NCI-H82 (cell line): ENCODE measurements at regions not wholly inside any gene's neighbourhood (a gene's known extent, or its start where the extent isn't known, plus 50 kb on each side); places are given as distances from the start of the nearest gene placed in this dataset.
"Not testable (repeated sequence)": the region's sequence is repeated elsewhere in the genome, so short reads cannot be mapped to it uniquely, and the experiment has no call there.

Source experiments
- DNase-seq: peaks from one replicate; lab custom pipeline; 2025; lab: John Stamatoyannopoulos, UW

- no peak for DNase-seq
These were observed 62.8 kb upstream of the EIF5 start for GRCh38 chr14:103271189-103271588.

GRCh38 chr14:103273145-103273744 is 60.8 kb upstream of the EIF5 start:
- no peak for DNase-seq

- no peak for DNase-seq
These were observed 60.1 kb upstream of the EIF5 start for GRCh38 chr14:103273745-103274615.

- no peak for DNase-seq
These were observed 59.0 kb upstream of the EIF5 start for GRCh38 chr14:103275000-103275399.

- no peak for DNase-seq
These were observed 56.1 kb upstream of the EIF5 start for GRCh38 chr14:103277931-103278330.

- DNase-seq: no peak
These were observed 54.7 kb upstream of the EIF5 start for GRCh38 chr14:103279142-103280025.

- DNase-seq: no peak
These were observed 53.6 kb upstream of the EIF5 start for GRCh38 chr14:103280278-103280928.

GRCh38 chr14:103281496-103282231 is 52.4 kb upstream of the EIF5 start:
- DNase-seq: peak; percentile 90

GRCh38 chr14:103282309-103282708 is 51.7 kb upstream of the EIF5 start:
- not testable (repeated sequence) for DNase-seq

GRCh38 chr14:103282932-103283331 is 51.1 kb upstream of the EIF5 start:
- DNase-seq: no peak

- DNase-seq: no peak
These were observed 50.1 kb upstream of the EIF5 start for GRCh38 chr14:103283916-103284315.
